HepG2 (cell line): ENCODE measurements at regions not wholly inside any gene's neighbourhood (a gene's known extent, or its start where the extent isn't known, plus 50 kb on each side); places are given as distances from the start of the nearest gene placed in this dataset.

Source experiments
- GTF2F1 ChIP-seq: fragments of 150-350 bp; IDR thresholded peaks from 2 replicates; pipeline ENCODE4 v1.6.1; 2014; ENCODE audit warnings: low read length
- MYC ChIP-seq: sonication (generic); formaldehyde crosslinking; IDR thresholded peaks from 2 replicates; pipeline ENCODE4 v1.9.0; 2021; ENCODE audit warnings: missing genetic modification reagents, borderline replicate concordance
- ZKSCAN8 ChIP-seq: IDR thresholded peaks from 2 replicates; pipeline ENCODE4 v1.6.1; 2016; ENCODE audit warnings: borderline replicate concordance, missing genetic modification reagents, missing compliant biosample characterization

GRCh38 chr7:9698375-9698774, 1265.0 kb downstream of the NXPH1 start:
- no peak for TF ChIP-seq MYC
- no peak for TF ChIP-seq ZKSCAN8
- TF ChIP-seq GTF2F1 = no peak
